Lower leg skin (tissue), 3 donors: ENCODE measurements at regions not wholly inside any gene's neighbourhood (a gene's known extent, or its start where the extent isn't known, plus 50 kb on each side); places are given as distances from the start of the nearest gene placed in this dataset.

Experiments used
- POLR2A ChIP-seq, 2 donors: fragments of 450-650 bp; IDR thresholded peaks; one replicate each; pipeline ENCODE4 v1.6.1; 2016 to 2017; ENCODE audit warnings: antibody characterized with exemption in 2 of 2, mild to moderate bottlenecking in 1 of 2, moderate library complexity in 1 of 2
- TF ChIP-seq, protein P1 (sequence below), 3 donors: fragments of 450-650 bp; IDR thresholded peaks; one replicate each; pipeline ENCODE4 v1.5.1; 2016; ENCODE audit warnings: antibody characterized with exemption in 3 of 3, mild to moderate bottlenecking in 3 of 3, moderate library complexity in 2 of 3

DNA sequence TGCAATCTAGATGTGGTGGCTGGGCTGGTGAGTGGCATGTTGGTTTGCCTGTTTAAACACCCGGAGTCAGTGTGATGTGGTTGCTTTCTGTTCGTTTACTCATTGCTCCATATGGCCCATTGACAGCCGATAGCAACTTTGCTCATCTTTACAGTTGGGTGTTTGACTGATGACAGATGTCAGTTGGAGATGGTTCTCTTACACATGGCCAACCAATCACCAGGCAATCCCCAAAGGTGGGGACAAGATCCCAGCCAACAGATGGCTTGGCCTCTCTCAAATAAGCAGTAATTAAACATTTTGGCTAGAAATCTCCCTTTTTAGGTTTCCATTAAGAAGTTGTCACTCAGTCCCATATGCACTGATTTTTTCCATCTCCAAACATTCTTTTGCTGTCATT is 497.1 kb upstream of the ARGLU1 start:
- TF ChIP-seq, protein P1, sequence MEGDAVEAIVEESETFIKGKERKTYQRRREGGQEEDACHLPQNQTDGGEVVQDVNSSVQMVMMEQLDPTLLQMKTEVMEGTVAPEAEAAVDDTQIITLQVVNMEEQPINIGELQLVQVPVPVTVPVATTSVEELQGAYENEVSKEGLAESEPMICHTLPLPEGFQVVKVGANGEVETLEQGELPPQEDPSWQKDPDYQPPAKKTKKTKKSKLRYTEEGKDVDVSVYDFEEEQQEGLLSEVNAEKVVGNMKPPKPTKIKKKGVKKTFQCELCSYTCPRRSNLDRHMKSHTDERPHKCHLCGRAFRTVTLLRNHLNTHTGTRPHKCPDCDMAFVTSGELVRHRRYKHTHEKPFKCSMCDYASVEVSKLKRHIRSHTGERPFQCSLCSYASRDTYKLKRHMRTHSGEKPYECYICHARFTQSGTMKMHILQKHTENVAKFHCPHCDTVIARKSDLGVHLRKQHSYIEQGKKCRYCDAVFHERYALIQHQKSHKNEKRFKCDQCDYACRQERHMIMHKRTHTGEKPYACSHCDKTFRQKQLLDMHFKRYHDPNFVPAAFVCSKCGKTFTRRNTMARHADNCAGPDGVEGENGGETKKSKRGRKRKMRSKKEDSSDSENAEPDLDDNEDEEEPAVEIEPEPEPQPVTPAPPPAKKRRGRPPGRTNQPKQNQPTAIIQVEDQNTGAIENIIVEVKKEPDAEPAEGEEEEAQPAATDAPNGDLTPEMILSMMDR (IDR thresholded peaks at IDR 0.05) = no peak
- TF ChIP-seq POLR2A (IDR thresholded peaks at IDR 0.05) = no peak
